ENCODE measurements at regions not wholly inside any gene's neighbourhood (a gene's known extent, or its start where the extent isn't known, plus 50 kb on each side); places are given as distances from the start of the nearest gene placed in this dataset.

- TF ChIP-seq CTCF (conservative IDR thresholded peaks at IDR 0.05; ENCODE audit: low read length) (no peak), EZH2phosphoT487 (IDR thresholded peaks at IDR 0.05; ENCODE audit: borderline replicate concordance) (no peak)
Observed at GRCh38 chr18:29313312-29313711, 1136.4 kb upstream of the CDH2 start.
